ENCODE measurements at regions not wholly inside any gene's neighbourhood (a gene's known extent, or its start where the extent isn't known, plus 50 kb on each side); places are given as distances from the start of the nearest gene placed in this dataset.
"Not testable (repeated sequence)": the region's sequence is repeated elsewhere in the genome, so short reads cannot be mapped to it uniquely, and the experiment has no call there.

GRCh38 chr1:229862017-229862774, 204.8 kb upstream of the GALNT2 start:
- DNase-seq: peak; percentile 51

DNA sequence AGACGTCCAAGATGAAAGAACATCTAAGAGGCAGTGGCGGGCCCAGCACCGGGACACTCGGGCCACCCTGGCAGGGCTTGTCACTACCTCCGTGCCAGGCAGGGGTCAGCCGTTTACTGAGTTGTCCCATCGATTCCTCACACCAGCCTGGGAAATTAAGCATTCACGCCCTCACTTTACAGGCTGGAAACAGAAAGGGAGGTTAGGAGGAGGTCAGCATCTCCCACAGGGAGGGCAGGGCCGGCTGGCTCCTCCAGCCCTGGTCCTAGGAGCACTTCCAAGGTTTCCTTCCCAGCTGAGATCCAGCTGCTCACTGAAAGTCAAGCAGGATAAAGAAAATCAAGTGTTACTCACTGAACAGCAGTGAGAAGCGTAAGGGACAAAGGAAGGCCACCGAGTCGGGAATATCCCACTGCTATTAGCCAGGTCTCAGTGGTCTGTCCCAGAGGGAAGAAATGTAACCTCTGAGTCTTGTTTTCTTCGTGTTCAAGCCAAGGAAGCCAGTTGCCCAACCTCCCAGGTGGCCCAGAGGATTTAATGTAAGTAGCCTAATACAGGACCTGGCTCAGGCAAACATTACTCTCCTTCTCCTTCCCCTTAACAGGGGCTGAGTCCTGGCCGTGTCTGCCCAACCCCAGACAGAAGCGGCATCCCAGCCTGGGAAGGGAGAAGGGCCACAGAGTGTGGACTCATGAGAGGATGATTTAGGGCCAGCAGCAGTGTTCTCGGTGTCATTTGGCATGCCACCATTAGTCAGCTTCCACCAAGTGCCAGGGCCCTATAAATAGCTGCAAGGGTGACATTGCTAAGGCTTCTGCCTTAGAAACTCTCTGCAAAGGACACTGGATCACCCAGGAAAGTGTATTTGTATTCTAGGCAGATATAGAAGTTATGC, 203.1 kb upstream of the GALNT2 start:
- DNase-seq: peak; percentile 66

DNA sequence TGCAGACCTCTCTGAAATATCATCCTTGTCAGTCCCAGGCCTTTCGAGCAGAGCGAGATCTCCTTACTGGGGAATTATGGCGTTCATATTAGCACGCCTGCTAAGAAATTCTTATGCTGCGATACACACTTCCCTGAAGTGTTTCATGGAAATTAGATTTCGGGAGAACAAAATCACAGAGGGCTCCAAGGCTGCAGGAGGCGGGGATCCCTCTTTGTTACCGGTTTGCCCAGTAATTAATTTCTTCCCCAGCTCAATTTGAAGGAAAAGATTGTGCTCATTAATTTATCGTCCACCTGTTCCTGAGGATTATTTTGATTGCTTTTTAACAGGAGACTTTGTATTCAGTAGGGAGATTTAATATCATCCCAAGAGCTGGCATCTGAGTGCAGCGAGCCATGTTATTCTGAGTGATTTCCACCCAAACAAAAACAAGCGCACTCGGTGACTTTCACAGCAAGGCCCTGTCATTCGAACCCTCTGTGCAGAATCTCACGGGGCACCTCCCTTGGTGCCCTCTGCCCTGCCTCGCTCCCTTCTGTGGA, 202.3 kb upstream of the GALNT2 start:
- DNase-seq: peak; percentile 63

DNA sequence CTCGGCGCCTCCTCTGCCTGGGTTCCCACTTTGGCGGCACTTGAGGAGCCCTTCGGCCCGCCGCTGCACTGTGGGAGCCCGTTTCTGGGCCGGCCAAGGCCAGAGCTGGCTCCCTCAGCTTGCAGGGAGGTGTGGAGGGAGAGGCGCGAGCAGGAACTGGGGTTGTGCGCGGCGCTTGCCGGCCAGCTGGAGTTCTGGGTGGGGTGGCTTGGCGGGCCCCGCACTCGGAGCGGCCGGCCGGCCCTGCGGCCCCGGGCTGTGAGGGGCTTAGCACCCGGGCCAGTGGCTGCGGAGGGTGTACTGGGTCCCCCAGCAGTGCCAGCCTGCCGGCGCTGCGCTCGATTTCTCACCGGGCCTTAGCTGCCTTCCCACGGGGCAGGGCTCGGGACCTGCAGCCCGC, 201.7 kb upstream of the GALNT2 start:
- DNase-seq: not testable (repeated sequence)

DNA sequence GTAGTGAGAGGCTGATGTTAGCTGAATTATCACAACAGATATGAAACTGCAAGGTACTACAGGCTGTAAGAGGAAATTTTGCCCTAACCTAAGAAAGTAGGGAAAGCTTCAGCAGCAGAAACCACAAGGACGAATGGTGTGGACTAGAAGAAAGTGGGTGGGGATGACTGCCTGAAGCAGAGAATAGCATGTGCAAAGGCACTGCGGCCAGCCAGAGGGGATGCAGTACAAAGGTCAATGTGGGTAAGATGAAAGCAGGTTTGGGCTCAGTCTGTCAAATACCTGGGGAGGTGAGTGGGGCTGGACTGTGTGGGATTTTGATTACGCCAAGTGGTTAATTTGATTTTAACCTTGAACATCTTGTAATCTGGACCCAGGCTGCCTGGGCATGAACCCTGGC, 199.3 kb upstream of the GALNT2 start:
- no peak for DNase-seq

DNA sequence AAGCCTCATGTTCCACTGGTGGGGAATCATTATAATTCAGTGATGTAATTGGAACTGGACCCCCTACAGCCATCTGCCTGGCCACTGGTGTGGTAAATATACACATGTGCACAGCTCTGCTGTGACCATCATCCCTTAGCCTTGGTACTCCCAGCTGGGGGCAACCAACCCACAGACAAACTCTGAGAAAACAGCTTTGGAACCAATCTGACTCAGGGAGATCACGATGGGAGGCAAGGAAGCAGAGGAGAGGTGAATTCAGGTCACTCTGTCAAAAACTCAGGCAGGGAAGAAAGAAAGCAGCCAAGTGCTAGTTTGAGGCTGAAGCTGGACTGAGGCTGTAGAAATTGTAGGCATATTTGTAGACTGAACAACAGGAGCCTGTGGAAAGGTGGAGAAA, 197.8 kb upstream of the GALNT2 start:
- no peak for DNase-seq

DNA sequence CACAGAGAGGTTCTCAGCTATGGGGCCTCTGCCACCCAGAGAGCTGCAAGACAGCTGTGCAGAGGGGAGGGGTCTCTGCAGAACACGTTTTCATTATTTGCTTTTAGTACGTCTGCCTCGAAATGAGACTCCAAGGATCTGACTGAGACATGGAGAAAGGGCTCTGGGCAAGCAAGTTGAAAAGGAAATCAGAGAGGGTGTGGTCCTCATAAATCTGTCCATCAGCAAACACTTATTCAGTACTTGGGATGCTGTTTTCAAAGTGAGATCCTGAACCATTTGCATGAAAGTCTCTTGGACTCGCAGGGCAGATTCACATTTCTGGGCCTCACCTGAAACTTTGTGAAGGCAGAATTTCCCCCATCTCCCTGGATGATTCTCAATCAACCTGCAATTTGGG, 197.4 kb upstream of the GALNT2 start:
- DNase-seq: no peak

- DNase-seq: no peak
Observed at GRCh38 chr1:229870381-229870780, 196.7 kb upstream of the GALNT2 start.

GRCh38 chr1:229871078-229871676, 195.9 kb upstream of the GALNT2 start:
- DNase-seq: no peak

DNA sequence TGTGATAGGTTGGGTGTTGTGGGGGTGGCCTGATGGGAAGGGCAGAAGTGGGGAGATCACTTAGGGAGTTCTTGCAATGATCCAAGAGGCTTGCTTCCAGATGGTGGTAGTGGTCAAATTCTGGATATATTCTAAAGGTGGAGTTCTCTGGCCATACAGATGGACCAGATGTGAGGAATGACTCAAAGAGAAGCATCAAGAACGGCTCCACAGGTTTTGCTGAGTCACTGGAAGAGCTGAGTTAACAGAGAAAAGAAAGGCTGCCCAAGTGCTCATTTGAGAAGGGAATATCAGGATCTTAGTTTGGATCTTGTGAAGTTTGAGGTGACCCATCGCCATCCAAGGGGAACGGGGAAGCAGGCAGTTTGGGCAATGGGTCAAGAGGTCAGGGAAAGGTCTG, 192.9 kb upstream of the GALNT2 start:
- no peak for DNase-seq

GRCh38 chr1:229874609-229875008, 192.4 kb upstream of the GALNT2 start:
- no peak for DNase-seq

DNA sequence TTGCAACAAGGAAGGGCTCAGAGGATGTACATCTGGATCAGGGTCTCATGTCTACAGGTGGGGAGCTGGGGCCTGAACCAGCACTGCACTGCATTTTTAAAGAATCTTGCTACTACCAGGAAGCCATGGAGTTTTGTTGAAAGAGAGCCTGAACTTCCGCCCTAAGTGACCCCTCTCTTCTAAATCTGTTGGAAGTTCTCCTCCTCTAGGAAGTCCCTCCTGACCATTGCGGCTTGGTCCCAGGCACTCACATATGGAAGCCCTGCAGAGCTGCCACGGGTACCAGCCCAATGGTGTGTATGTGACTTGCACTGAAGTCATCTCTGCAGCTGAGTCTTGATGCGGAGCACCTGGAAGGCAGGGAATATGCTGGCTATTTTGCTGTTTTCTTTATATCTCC, 192.0 kb upstream of the GALNT2 start:
- DNase-seq: no peak

GRCh38 chr1:229879746-229880145, 187.3 kb upstream of the GALNT2 start:
- no peak for DNase-seq

GRCh38 chr1:229880271-229881170, 186.5 kb upstream of the GALNT2 start:
- no peak for DNase-seq

DNA sequence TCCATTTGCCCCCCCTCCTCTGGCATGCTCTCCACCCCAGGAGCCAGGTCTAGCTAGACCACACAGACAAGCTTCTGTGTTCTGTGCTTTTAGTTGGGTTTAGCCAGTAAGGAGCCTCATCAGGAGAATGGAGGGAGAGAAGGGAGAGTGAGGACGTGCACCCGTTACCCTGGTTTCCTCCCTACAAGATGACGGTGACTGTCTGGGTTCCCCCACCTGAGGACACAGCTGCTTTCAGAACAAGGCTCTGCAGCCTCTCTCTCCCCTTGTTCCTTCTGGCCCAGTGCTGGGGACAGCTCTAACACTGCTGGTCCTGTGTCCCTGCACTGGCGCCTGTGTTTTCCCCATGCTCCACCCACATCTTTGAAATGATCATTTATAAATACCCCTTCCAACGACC, 184.4 kb upstream of the GALNT2 start:
- DNase-seq: no peak

DNA sequence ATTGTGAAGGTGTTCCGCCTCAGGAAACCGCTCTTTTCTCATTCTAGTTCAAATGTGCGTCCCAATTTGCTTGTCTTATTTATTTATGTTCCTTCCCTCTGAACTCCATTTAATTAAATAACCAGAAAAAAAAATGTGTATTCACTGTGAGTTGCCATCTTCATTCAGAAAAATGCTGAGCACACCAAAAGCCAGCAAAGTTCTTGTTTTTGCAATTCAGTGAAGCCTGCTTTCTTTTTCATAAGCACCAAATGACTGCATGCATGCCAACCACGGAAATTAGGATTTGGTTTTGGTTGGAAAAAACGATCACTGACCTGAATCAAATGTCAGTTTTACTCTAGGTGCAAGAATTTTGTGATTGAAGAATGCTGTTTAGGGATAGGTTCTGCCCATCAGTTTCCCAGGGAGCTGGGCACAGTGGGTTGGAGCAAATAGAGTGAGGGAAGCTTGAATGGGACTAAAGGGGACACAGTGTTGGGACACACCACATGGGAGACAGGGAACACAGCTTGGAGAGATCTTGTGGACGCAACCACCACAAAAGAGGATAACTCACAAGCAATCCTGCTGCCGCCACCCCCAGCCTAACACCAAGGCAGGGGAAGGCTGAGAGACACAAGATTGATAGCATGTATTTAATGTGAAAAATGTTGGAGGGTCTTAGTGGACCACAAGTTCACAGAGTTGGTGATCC, 183.4 kb upstream of the GALNT2 start:
- no peak for DNase-seq

- no peak for DNase-seq
Observed at GRCh38 chr1:229884765-229885164, 182.3 kb upstream of the GALNT2 start.

DNA sequence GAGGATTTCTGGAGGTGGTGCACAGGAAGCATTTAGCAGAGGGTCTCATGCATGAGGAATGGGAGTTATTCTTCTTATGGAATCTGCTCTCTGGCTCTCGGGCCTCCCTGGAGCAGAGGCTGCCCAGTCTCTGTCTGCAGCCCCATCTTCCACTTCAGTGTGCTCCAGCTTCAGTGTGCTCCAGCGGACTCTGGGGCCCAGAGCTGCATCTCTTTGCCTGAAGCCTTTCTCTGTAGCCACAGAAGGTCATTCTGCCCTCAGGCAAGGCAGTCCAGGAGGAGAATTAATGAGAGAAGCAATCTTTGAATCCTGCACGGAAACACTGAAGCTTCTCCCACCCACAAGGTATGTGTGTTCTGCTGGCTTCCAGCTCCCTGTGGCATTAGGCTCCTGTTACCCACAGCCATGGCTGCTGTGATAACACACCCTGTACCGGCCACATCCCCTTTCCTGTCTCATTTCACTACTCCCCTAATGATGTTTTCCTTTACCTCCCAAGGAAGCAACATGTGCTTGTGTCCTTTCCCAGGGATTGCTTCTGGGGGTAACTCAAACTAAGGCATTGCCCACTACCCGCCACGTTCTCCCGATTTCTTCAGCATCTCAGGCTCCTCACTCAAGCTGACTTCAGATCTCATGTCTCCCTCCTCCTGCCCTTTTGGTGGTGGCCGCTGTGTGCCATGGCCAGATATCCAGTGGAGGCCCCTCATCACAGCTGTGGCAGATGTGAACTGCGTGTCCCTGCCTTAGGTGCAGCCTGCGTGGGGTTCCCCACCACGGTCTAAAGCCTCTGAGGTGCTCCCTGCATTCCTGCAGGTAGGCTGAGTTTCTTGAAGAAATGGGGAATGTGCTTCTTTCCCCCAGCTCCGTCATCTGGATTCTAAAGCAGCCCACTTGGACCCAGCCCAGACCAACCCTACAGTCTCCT, 181.2 kb upstream of the GALNT2 start:
- DNase-seq: no peak

- DNase-seq: no peak
Observed at GRCh38 chr1:229886636-229887035, 180.4 kb upstream of the GALNT2 start.

DNA sequence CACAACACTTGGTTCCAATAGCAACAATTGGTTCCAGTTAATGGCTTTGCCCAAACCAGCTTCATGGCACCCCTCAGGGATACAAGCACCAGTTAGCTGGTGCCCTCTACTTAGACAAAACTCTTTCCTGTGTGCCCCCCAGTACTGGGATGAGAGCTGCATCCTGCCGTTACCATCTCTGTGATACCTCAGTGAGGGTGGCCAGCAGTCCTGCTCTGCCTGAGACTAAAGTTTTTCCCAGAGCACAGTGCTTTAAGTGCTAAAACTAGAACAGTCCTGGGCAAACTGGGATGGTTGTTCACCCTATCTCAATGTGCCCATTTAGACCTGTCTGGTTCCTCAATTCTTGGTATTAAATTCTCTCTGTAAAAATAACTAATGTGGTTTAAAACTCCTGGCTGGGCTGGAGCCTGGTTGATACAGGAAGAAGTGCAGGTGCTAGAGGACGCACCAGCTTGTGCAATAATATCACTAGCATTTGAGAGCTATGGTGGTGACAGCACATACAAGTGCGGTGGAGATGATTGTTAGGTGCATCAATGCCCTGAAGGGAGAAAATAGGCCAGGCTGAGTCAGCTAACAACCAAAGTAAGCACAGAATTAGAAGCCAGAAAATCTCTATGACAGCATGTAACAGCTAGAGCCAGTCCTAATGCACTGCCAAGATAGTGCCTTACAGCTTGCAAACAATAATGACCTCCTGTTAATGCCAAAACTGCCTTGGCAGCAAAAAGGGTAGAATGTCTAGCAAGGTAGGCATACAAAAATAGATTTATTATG, 179.8 kb upstream of the GALNT2 start:
- DNase-seq: no peak
